ENCODE measurements at regions not wholly inside any gene's neighbourhood (a gene's known extent, or its start where the extent isn't known, plus 50 kb on each side); places are given as distances from the start of the nearest gene placed in this dataset.

- no peak overlapping the region for H3K4me3 ChIP-seq (ENCODE audit: low read depth, low read length)
- TF ChIP-seq CTCF (IDR thresholded peaks at IDR 0.05; ENCODE audit: low read depth, low read length) = no peak
Observed at GRCh38 chr10:2210088-2210487, 472.8 kb upstream of the ADARB2 start.

- H3K4me3 ChIP-seq (ENCODE audit: low read depth, low read length) = no peak overlapping the region
- no peak for TF ChIP-seq CTCF (IDR thresholded peaks at IDR 0.05; ENCODE audit: low read depth, low read length)
Observed at GRCh38 chr10:2208106-2208505, 470.8 kb upstream of the ADARB2 start.

GRCh38 chr10:2207246-2207922 is 470.1 kb upstream of the ADARB2 start:
- no peak overlapping the region for H3K4me3 ChIP-seq (ENCODE audit: low read depth, low read length)

GRCh38 chr10:2205406-2205805 is 468.1 kb upstream of the ADARB2 start:
- no peak for TF ChIP-seq CTCF (IDR thresholded peaks at IDR 0.05; ENCODE audit: low read depth, low read length)

More at GRCh38 chr10:2207246-2207922, 470.1 kb upstream of the ADARB2 start:
- no peak for TF ChIP-seq CTCF (IDR thresholded peaks at IDR 0.05; ENCODE audit: low read depth, low read length)

GRCh38 chr10:2202401-2202800 is 465.1 kb upstream of the ADARB2 start:
- no peak for TF ChIP-seq CTCF (IDR thresholded peaks at IDR 0.05; ENCODE audit: low read depth, low read length)
- no peak overlapping the region for H3K4me3 ChIP-seq (ENCODE audit: low read depth, low read length)

More at GRCh38 chr10:2205406-2205805, 468.1 kb upstream of the ADARB2 start:
- no peak overlapping the region for H3K4me3 ChIP-seq (ENCODE audit: low read depth, low read length)

- no peak overlapping the region for H3K4me3 ChIP-seq (ENCODE audit: low read depth, low read length)
- TF ChIP-seq CTCF (IDR thresholded peaks at IDR 0.05; ENCODE audit: low read depth, low read length) = no peak
Observed at GRCh38 chr10:2201534-2202099, 464.3 kb upstream of the ADARB2 start.

GRCh38 chr10:2197663-2198062 is 460.3 kb upstream of the ADARB2 start:
- no peak for TF ChIP-seq CTCF (IDR thresholded peaks at IDR 0.05; ENCODE audit: low read depth, low read length)
- no peak overlapping the region for H3K4me3 ChIP-seq (ENCODE audit: low read depth, low read length)

Data from WI38 (cell line).